ENCODE measurements at regions not wholly inside any gene's neighbourhood (a gene's known extent, or its start where the extent isn't known, plus 50 kb on each side); places are given as distances from the start of the nearest gene placed in this dataset.
"Not testable (repeated sequence)": the region's sequence is repeated elsewhere in the genome, so short reads cannot be mapped to it uniquely, and the experiment has no call there.

DNA sequence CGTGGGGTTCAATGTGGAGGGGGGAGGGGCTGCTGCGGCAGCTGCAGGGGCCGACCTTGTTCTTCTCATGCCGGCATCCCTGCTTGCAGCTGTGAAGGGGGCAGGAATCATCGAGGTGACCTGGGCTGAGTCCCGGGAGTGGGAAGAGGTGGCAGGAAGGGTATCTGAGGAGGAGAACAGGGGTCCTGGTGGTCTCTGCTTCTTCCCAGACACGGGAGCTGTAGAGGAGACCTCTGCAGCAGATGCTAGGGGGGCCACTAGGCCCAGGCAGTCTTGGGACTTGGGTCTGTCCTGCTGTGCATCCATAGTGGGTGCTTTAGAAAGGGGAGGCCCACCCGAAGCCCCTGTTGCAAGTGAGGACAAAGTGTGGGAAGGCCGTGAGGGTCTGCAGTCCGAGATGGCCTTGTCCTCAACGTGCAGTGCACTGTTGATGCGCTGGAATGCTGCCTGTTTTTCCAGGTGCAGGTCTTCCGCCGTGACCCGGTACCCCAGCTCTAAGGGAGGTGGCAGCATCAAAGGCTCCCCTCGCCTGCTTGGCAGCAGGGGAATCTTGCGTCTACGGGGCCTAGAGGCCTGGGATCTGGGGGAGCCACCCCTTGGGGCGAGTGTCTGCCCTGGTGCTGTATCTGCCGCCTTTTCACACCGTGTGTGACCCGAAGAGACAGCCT lies 1370.0 kb downstream of the CDH12 start:
- not testable (repeated sequence) for DNase-seq

DNA sequence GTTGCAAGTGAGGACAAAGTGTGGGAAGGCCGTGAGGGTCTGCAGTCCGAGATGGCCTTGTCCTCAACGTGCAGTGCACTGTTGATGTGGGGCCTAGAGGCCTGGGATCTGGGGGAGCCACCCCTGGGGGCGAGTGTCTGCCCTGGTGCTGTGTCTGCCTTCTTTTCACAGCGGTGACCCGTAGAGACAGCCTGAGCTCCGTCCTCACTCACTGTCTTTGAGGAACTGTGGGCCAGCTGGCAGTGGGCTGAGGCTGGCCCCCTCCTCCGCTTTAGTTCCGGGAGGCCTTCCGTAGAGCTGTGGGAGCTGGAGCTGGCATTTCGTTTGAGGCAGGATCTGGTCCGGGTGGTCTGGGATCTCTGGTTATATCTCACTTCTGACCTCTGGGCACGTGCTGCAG lies 1370.6 kb downstream of the CDH12 start:
- DNase-seq = not testable (repeated sequence)

- not testable (repeated sequence) for DNase-seq
These were observed 1371.5 kb downstream of the CDH12 start for GRCh38 chr5:21481320-21482270.

- not testable (repeated sequence) for DNase-seq
These were observed 1373.1 kb downstream of the CDH12 start for GRCh38 chr5:21480054-21480453.

DNA sequence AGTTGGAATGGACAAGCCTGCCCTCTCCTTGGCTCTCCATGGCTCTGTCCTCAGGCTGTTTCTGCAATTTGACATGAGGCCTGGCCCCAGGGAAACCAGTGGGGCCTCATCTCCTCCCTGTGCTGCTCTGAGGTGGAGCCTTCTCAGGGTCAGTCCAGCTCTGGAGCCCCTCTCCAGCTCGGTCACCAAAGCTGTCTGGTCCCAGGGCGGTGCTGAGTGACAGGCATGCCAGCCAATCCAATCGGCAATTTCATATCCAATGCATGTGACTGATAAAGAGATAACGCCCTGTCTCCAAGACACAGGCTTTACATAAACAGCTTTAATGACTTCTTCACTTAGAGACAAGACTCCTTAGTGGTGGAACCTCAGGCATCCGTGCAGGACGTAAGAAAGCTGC lies 1379.2 kb downstream of the CDH12 start:
- DNase-seq = not testable (repeated sequence)

GRCh38 chr5:21473436-21473835 lies 1379.7 kb downstream of the CDH12 start:
- not testable (repeated sequence) for DNase-seq

- DNase-seq = not testable (repeated sequence)
These were observed 1381.5 kb downstream of the CDH12 start for GRCh38 chr5:21471691-21472090.

DNA sequence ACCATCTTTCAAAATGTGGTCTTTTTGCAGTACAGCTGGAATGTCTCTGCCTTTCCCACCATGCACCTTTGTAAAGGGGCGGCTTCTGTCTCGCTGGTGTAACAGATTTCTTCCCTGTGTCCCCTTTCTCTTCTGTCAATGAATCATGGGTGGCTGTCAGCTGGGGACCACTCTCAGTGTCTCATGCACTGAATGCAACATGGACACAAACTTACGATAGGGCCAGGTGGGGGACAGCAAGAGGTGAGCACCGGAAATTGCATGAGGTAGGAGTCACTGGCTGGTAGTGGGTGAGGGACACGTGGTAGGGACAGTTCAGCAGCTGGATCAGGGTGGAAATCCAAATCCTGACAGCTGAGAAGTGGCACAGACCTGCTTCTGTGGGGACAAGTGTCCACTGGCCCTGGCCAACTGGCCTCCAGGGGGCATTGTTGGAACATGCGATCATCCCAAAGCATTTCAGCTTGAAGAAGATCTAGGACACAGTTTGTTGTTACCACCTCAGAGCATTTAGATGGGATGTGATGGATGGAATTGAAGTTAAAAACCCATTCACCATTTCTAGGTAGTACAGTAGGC lies 1383.5 kb downstream of the CDH12 start:
- DNase-seq = not testable (repeated sequence)

DNA sequence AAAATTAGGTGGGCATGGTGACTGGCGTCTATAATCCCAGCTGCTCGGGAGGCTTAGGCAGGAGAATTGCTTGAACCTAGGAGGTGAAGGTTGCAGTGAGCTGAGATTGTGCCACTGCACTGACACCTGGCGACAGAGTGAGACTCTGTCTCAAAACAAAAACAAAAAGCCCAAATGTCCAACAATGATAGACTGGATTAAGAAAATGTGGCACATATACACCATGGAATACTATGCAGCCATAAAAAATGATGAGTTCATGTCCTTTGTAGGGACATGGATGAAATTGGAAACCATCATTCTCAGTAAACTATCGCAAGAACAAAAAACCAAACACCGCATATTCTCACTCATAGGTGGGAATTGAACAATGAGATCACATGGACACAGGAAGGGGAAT lies 1385.6 kb downstream of the CDH12 start:
- DNase-seq = not testable (repeated sequence)

DNA sequence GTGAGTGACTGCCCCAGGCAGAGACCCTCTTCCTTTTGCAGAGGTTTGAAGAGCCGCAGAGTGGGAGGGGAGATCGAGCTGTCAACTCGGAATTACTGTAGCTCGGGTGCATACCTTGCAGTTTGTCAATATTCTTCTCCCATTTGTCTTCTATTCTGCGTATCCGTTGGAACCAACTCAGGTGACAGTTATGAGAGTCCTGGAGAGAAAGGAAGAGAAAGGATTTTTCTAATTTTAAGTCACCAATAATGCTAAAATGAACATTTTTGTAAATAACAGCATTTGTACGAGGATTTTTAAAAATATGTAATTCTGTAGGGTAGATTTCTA lies 1393.4 kb downstream of the CDH12 start:
- DNase-seq = not testable (repeated sequence)

DNA sequence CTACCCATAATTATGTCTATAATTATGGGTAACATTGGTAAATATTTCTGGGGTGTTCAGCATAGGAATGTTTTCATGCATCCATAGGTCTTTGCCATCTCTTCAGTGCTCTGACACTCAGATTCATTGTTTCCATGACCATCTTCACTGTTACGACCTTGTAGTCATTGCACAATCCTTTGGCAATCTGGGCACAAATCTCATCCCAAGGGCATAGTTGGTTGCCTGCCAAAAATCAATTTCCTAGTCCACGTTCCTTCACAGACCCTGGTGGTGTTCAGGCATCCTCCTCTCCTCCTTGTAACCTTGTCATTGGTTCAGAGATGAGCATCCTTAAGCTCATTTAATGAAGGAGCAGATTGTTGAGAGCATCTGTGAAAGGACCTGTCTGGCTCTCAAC lies 1400.7 kb downstream of the CDH12 start:
- no peak for DNase-seq

DNA sequence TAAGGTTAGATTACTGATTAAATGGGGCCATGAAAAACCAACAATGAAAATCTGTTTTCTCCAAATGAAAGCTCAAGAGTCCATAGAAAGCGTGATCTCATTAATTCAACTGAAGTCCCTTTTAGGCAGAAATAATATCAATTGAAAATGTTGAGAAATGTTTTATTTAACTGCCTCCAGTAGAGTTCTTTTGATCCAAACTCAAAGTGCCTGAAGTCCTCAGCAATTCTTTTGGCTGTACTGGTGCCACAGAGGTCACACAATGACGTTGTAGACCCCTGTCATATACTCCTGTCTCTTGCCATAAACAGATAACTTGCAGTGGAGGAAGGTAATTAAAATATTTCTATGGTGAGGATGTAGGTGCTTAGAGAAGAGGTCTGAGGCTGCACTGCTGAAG lies 1420.5 kb downstream of the CDH12 start:
- no peak for DNase-seq

DNA sequence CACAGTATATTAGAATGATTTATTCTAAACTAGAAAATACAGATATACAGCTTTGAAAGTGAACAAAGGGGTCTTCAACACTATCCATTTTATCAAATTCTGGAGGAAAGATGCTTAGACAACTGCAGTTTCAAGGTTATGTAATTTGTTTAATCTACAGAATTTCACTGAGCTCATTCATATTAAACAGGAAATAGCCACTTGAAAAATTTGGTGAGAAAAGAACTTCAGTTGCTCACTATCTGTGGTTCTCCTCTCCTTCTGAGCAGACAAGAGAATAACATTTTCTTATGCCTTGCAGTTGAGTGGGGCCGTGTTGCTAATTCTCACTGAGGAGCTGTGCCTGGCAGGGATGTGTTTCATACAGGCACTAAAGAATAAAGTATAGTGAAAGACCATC lies 1428.2 kb downstream of the CDH12 start:
- no peak for DNase-seq

DNA sequence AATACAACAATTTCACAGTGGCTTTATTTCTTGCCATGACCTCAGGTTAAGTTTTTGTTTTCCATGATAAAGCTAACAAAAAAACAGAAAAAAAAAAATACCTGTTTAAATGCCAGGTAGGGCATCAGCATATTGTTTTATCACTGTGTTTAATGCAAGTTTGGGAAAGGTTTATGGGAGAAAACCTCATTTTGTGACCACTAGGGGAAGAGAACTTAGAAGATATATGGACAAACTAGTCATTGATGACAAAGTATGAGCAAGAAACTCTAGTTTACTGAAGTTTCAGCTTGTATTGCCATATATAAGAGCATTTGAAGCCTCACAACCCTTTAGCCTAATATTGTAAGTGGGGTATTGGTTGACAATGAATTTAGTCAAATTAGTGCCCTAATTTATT lies 1431.4 kb upstream of the CDH18 start:
- DNase-seq = no peak

DNA sequence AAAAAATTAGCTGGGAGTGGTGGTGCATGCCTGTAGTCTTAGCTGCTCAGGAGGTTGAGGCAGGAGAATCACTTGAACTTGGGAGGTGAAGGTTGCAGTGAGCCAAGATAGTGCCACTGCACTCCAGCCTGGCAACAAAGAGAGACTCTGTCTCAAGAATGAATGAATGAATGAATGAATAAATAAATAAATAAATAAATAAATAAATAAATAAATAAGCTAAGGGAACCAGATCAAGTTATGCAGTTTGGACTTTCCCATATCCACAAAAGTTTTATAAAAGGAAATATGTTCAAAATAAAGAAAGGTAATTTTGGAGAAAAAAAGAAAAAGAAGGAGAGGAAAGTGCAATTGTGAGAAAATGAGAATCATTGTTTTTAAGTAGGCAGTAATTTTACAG lies 1414.1 kb upstream of the CDH18 start:
- not testable (repeated sequence) for DNase-seq

DNA sequence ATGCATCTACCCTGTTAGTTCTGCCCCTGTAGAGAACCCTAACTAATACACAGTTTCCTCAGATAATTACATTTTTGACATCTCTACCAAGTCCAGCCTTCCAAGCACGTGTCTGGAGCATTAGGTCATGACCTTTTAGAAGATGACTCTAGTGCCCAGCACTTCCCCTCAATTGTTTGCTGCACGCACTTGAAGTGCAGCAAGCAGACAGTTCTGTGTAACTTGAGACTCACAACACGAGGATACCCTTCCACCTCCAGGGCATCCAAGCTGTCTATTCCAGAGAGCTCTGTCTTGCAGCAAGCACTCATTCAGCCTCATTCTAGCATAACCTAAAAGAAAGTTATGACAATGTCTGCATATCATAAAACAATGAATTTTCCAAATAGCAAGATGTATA lies 1410.5 kb upstream of the CDH18 start:
- DNase-seq = no peak

GRCh38 chr5:21397693-21398092 lies 1409.7 kb upstream of the CDH18 start:
- no peak for DNase-seq

DNA sequence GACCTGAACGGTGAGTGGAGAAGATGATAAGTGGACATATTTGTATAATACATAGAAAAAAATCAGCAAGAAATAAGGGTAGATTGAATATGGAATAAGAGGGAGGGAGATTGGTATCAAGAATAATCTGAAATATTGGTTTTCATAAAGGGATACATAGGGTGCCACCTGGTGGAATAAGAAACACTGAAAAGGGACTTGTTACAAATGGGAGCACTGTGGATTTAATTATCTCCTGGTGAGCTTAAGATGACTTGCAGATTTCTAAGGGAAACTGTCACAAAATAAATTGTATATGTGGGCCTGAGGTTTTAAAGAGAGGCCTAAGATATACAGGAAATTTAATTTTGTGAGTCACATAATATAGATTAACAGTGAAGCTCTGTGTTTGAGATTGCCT lies 1403.5 kb upstream of the CDH18 start:
- no peak for DNase-seq

- not testable (repeated sequence) for DNase-seq
These were observed 1372.8 kb upstream of the CDH18 start for GRCh38 chr5:21360754-21361153.

GRCh38 chr5:21341948-21342261 lies 1353.9 kb upstream of the CDH18 start:
- DNase-seq = not testable (repeated sequence)

DNA sequence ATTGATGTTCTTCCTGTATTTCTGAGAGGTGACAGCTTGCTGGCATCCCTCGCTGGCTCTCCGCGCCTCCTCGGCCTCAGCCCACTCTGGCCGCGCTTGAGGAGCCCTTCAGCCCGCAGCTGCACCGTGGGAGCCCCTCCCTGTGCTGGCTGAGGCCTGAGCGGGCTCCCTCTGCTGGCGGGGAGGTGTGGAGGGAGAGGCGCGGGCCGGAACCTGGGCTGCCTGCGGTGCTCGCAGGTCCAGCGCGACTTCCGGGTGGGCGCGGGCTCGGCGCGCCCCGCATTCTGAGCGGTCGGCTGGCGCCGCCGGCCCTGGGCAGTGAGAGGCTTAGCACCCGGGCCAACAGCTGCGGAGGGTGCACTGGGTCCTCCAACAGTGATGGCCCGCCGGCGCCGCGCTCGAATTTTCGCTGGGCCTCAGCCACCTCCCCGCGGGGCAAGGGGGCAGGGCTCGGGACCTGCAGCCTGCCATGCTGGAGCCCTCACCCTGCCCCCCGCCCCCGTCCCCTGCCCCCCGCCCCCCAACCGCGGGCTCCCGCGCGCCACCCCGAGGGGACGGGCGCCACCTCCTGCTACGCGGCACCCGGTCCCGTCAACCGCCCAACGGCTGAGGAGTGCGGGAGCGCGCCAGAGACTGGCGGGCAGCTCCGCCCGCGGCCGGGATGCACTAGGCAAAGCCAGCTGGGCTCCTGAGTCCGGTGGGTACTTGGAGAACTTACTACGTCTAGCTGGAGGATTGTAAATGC lies 1353.4 kb upstream of the CDH18 start:
- not testable (repeated sequence) for DNase-seq

DNA sequence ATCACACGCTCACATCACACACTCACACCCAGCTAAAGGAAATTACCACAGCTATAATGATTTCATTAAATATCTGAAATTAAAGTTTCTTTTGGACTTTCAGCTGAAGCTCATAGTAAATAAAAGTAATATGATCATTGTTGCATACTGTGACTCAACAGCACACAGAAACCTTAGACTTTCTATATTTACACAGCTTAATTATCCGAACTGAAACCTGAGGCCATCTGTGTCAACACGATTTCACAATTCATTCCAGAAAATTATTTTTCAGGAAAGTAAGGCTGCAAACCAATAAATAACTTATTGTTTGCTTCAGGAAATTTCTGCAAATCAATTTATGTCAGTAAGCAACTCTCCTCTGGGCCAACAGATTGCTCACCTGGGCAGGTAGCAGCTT lies 1352.2 kb upstream of the CDH18 start:
- DNase-seq = not testable (repeated sequence)

DNA sequence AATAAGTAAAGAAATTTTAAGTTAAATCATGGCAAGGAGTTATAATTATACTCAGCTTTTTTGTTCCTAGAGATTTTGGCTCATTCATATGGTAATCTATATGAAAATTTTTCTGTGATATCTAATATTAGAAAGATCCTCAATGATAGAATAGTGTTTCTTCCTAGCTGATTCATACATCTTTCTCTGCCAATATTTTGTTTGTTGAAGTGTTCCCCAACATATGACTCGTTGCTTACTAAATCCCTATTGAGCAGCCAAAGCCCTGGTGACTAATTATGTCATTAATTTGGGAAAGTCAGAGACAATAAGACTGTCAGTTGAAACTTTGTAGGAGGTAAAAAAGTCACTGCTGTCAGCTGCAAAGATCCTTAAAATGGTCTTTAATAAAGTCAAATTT lies 1348.5 kb upstream of the CDH18 start:
- not testable (repeated sequence) for DNase-seq

Measured in activated effector memory CD4-positive, alpha-beta T cell treated with anti-CD3 and anti-CD28 coated beads, Interleukin-2, amount 50 U/mL, for 16 hours (primary cell).